Erythroblast (primary cell): ENCODE measurements at regions not wholly inside any gene's neighbourhood (a gene's known extent, or its start where the extent isn't known, plus 50 kb on each side); places are given as distances from the start of the nearest gene placed in this dataset.
"Not testable (repeated sequence)": the region's sequence is repeated elsewhere in the genome, so short reads cannot be mapped to it uniquely, and the experiment has no call there.

Experiments
- GATA1 ChIP-seq: IDR thresholded peaks from 2 replicates; pipeline ENCODE4 v1.6.1; 2011; ENCODE audit warnings: low read depth, mild to moderate bottlenecking, control low read depth, low read length, moderate library complexity
- POLR2A ChIP-seq: IDR thresholded peaks from 2 replicates; pipeline ENCODE4 v1.6.1; 2011; ENCODE audit warnings: mild to moderate bottlenecking, low read length

GRCh38 chr16:88129133-88129532 is 177.9 kb downstream of the BANP start:
- TF ChIP-seq POLR2A, GATA1: not testable (repeated sequence)
